ENCODE measurements at regions not wholly inside any gene's neighbourhood (a gene's known extent, or its start where the extent isn't known, plus 50 kb on each side); places are given as distances from the start of the nearest gene placed in this dataset.

GRCh38 chr10:7485244-7485556 is 74.4 kb upstream of the SFMBT2 start:
- Histone ChIP-seq H3K18ac (ENCODE audit: extremely low read depth, low read length) (no peak overlapping the region), H3K4me1 (replicated peaks in 1 of 4; ENCODE audit: control insufficient read depth in 3 of 4, insufficient read depth in 4 of 4, low read length in 3 of 4) (peaks cover 0 to 3% (median 3%) of the 10 kb centered on the region in 4 experiments; a peak in 3 of 7 replicates), H2AFZ (ENCODE audit: low read length) (peak overlapping the region; percentile 25; the same call in 1 of the 2 replicates), H2AK5ac (ENCODE audit: low read depth, low read length) (no peak overlapping the region), H3K79me2 (ENCODE audit: control insufficient read depth in 1 of 2, insufficient read depth in 2 of 2, low read length in 2 of 2) (no peaks in the 10 kb centered on the region), H3K9ac (replicated peaks in 1 of 4; ENCODE audit: extremely low read depth in 1 of 4, low read depth in 3 of 4, low read length in 3 of 4) (no peak overlapping the region), H2BK20ac (ENCODE audit: low read length) (no peak overlapping the region), H4K20me1 (replicated peaks in 1 of 2; ENCODE audit: control insufficient read depth in 1 of 2, insufficient read depth in 2 of 2, low read length in 2 of 2) (no peaks in the 10 kb centered on the region), H3K27ac (ENCODE audit: low read depth, low read length) (no peak overlapping the region), H3K27me3 (replicated peaks in 1 of 4; ENCODE audit: control insufficient read depth in 3 of 4, extremely low read depth in 1 of 4, insufficient read depth in 3 of 4, low read length in 3 of 4) (no peaks in the 10 kb centered on the region), H3K23ac (ENCODE audit: insufficient read length) (no peak overlapping the region), H4K5ac (ENCODE audit: insufficient read length, low read depth, low read length) (no peak overlapping the region), H4K91ac (replicated peaks; ENCODE audit: insufficient read length, low read length) (no peak overlapping the region), H3K4me3 (ENCODE audit: extremely low read depth in 1 of 4, insufficient read depth in 2 of 4, low read depth in 3 of 4, low read length in 4 of 4) (no peak overlapping the region), H2BK15ac (ENCODE audit: low read length) (no peak overlapping the region), H3K4me2 (ENCODE audit: insufficient read depth in 1 of 2, low read depth in 2 of 2, low read length in 2 of 2) (no peak overlapping the region), H3K23me2 (ENCODE audit: low read depth, low read length) (no peaks in the 10 kb centered on the region; the same call in 1 of the 2 replicates), H3K9me3 (ENCODE audit: insufficient read depth in 2 of 2, low read depth in 1 of 2, low read length in 1 of 2) (no peaks in the 10 kb centered on the region), H2BK5ac (ENCODE audit: low read depth, low read length) (no peak overlapping the region), H4K8ac (ENCODE audit: extremely low read depth, insufficient read depth, low read length) (no peak overlapping the region), H2BK12ac (ENCODE audit: low read depth, low read length) (no peak overlapping the region), H2BK120ac (replicated peaks; ENCODE audit: low read depth, low read length) (no peak overlapping the region), H3K36me3 (ENCODE audit: control insufficient read depth in 2 of 4, insufficient read depth in 4 of 4, low read length in 3 of 4) (no peaks in the 10 kb centered on the region), H3K4ac (replicated peaks; ENCODE audit: insufficient read length, low read depth, low read length) (no peak overlapping the region), H3K56ac (replicated peaks; ENCODE audit: insufficient read length, low read depth, low read length) (no peak overlapping the region), H3K14ac (ENCODE audit: insufficient read length) (no peak overlapping the region), H3K79me1 (ENCODE audit: low read depth, low read length) (no peaks in the 10 kb centered on the region)
- WGBS, 2 experiments (ENCODE audit: extremely low coverage in 1 of 2, insufficient coverage in 1 of 2, insufficient read length in 1 of 2, insufficient replicate concordance in 2 of 2, low coverage in 1 of 2, low lambda C conversion rate in 2 of 2, missing lambda C conversion rate in 1 of 2), result 76% methylated on average over 9 of the region's 9 CpGs; no CpG with 5 or more reads in 1 of the 2 experiments
- no peak for TF ChIP-seq RNF2 (IDR thresholded peaks at IDR 0.05; ENCODE audit: borderline replicate concordance, low read depth, low read length, missing control alignments, poor library complexity, severe bottlenecking)
- TF ChIP-seq SP4 (IDR thresholded peaks at IDR 0.05; ENCODE audit: low read length), result no peak
- TF ChIP-seq POLR2AphosphoS5 (IDR thresholded peaks at IDR 0.05; ENCODE audit: low read depth, low read length), result no peak
- TF ChIP-seq EZH2 (IDR thresholded peaks at IDR 0.05; ENCODE audit: low read depth, low read length, severe bottlenecking), result no peak
- no peak for TF ChIP-seq HDAC6 (IDR thresholded peaks at IDR 0.05; ENCODE audit: low read depth, low read length)
- no peak for TF ChIP-seq E2F6 (IDR thresholded peaks at IDR 0.05)
- TF ChIP-seq RXRA (IDR thresholded peaks at IDR 0.05; ENCODE audit: insufficient read depth, low read depth, low read length), result no peak
- TF ChIP-seq TAF7 (optimal IDR thresholded peaks at IDR 0.05; ENCODE audit: borderline replicate concordance, low read depth, low read length), result no peak
- TF ChIP-seq ATF2 (IDR thresholded peaks at IDR 0.05; ENCODE audit: low read length), result no peak
- FAIRE-seq (no peak), DNase-seq (ENCODE audit: low read depth in 1 of 2, low spot score in 2 of 2) (no peak)
- ChIA-PET POLR2A (ENCODE audit: partially characterized antibody) (no interaction called here), CTCF (ENCODE audit: partially characterized antibody) (no interaction called here)

Data from H1 (cell line).